GM12872 (cell line): ENCODE measurements at regions not wholly inside any gene's neighbourhood (a gene's known extent, or its start where the extent isn't known, plus 50 kb on each side); places are given as distances from the start of the nearest gene placed in this dataset.

Experiments used
- TF ChIP-seq, protein P1 (sequence below): IDR thresholded peaks from 3 replicates; pipeline ENCODE4 v1.5.1; 2011; ENCODE audit warnings: low read depth, mild to moderate bottlenecking, low read length, moderate library complexity; ENCODE audit not compliant: insufficient read depth

GRCh38 chr1:218933513-218933912 is 240.2 kb upstream of the LYPLAL1 start:
- TF ChIP-seq, protein P1, sequence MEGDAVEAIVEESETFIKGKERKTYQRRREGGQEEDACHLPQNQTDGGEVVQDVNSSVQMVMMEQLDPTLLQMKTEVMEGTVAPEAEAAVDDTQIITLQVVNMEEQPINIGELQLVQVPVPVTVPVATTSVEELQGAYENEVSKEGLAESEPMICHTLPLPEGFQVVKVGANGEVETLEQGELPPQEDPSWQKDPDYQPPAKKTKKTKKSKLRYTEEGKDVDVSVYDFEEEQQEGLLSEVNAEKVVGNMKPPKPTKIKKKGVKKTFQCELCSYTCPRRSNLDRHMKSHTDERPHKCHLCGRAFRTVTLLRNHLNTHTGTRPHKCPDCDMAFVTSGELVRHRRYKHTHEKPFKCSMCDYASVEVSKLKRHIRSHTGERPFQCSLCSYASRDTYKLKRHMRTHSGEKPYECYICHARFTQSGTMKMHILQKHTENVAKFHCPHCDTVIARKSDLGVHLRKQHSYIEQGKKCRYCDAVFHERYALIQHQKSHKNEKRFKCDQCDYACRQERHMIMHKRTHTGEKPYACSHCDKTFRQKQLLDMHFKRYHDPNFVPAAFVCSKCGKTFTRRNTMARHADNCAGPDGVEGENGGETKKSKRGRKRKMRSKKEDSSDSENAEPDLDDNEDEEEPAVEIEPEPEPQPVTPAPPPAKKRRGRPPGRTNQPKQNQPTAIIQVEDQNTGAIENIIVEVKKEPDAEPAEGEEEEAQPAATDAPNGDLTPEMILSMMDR, result no peak

DNA sequence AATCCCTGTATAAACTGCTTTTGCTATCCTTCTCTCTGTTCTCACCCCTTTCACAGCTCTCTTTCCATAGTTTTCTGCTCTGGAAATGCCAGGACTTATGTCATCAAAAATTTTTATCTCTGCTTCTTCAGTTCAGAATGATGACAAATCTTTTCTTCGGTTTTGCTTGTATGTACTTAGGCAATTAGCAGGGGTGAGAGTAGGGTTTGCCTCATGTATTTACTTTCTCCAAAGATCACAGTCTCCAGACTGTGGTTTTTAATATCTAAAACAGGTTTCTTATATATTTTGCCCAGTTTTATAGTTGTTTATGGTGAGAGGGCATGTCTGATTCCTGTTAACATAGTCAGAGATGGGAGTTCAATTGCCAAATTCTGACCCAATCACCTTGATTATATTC is 235.4 kb upstream of the LYPLAL1 start:
- TF ChIP-seq, protein P1, result no peak

DNA sequence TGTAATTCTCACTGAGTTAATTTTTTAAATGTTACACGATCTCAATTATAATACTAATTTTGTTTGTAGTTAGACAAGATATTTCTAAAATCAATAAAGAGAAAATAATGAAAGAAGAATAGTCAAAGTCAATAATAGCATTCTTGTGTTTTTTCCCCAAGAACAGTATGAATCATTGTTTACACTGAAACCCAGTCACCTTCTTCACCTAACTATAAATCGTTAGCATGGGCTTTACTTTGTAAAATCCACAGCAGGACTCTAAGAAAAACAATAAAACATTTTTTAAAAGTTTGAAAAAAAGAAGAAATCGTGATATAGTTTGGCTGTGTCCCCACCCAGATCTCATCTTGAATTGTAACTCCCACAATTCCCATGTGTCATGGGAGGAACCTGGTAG is 234.6 kb upstream of the LYPLAL1 start:
- TF ChIP-seq, protein P1, result no peak

- TF ChIP-seq, protein P1, result no peak
Observed at GRCh38 chr1:218942431-218942830, 231.2 kb upstream of the LYPLAL1 start.

GRCh38 chr1:218943371-218943770 is 230.3 kb upstream of the LYPLAL1 start:
- TF ChIP-seq, protein P1, result no peak

DNA sequence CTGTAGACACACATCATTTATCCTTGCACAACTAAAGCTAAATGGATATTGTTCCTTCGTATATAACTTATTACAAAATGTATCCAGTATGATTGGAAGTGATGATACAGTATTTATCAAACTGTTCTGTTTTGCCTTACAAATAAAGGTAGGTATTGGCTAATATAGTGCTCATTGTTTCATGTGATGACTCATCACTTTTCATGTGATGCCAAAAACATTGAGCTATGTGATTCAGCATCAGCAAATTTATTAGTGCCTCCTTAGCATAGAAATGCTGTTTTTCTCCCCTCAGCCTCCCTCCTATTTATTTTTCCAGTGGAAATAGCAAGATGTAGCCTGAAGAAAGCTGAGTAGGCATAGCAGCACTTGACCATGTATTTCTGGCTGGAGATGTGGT is 228.6 kb upstream of the LYPLAL1 start:
- TF ChIP-seq, protein P1, result no peak

GRCh38 chr1:218946147-218946546 is 227.5 kb upstream of the LYPLAL1 start:
- TF ChIP-seq, protein P1, result no peak

- TF ChIP-seq, protein P1, result no peak
Observed at GRCh38 chr1:218948446-218948845, 225.2 kb upstream of the LYPLAL1 start.
